B cell (primary cell): ENCODE measurements at regions not wholly inside any gene's neighbourhood (a gene's known extent, or its start where the extent isn't known, plus 50 kb on each side); places are given as distances from the start of the nearest gene placed in this dataset.

ENCODE experiments used
- ATAC-seq: fragments of 200-7000 bp; cut with Tn5 transposase; one replicate; pipeline ENCODE4 v1.10.0; 2021; ENCODE audit warnings: low read depth, mild to moderate bottlenecking, moderate number of reproducible peaks, moderate library complexity
- CTCF ChIA-PET: fragments of 350-600 bp; sonication (Branson Sonifier 250); formaldehyde crosslinking; loops from one replicate; lab custom pipeline; 2021; ENCODE audit warnings: antibody characterized with exemption, inconsistent platforms; lab: Charles Lee
- POLR2A ChIA-PET: fragments of 350-600 bp; sonication (Branson Sonifier 250); formaldehyde crosslinking; loops from one replicate; lab custom pipeline; 2021; ENCODE audit warnings: antibody characterized with exemption; lab: Charles Lee
- DNase-seq: peaks from one replicate; pipeline ENCODE4 v3.0.0; 2013
- H2AFZ ChIP-seq: 2 replicates; pipeline ENCODE4 v1.6.1; 2012; ENCODE audit warnings: mild to moderate bottlenecking, low read depth, low read length; ENCODE audit not compliant: insufficient read depth, poor library complexity, severe bottlenecking
- H3K27ac ChIP-seq, 2 donors: 1 replicate in 1 of 2; 2 replicates in 1 of 2; pipeline ENCODE4 v1.5.1; 2012 to 2013; ENCODE audit warnings: low read length in 2 of 2, mild to moderate bottlenecking in 2 of 2, moderate library complexity in 1 of 2
- H3K27me3 ChIP-seq, 4 experiments: fragments of 200-600 bp in 1 of 4; sonication (generic) in 1 of 4; replicated peaks in 1 of 4; 1 replicate in 2 of 4; 2 replicates in 2 of 4; pipeline versions ENCODE4 v1.6.1 to v1.7.0; 2013 to 2016; ENCODE audit warnings: low read length in 3 of 4, mild to moderate bottlenecking in 2 of 4, mixed read lengths in 1 of 4, moderate library complexity in 1 of 4; ENCODE audit not compliant: insufficient read depth in 4 of 4, control insufficient read depth in 3 of 4; ENCODE audit errors: control extremely low read depth in 1 of 4
- H3K36me3 ChIP-seq, 2 experiments: replicated peaks in 1 of 2; 1 replicate in 1 of 2; 2 replicates in 1 of 2; pipeline versions ENCODE4 v1.6.1 to v1.7.1; 2013; ENCODE audit warnings: low read length in 1 of 2; ENCODE audit not compliant: insufficient read depth in 2 of 2, control insufficient read depth in 1 of 2; ENCODE audit errors: control extremely low read depth in 1 of 2, extremely low read depth in 1 of 2
- H3K4me1 ChIP-seq, 2 donors: fragments of 200-600 bp in 1 of 2; sonication (generic) in 1 of 2; 1 replicate in 1 of 2; 2 replicates in 1 of 2; pipeline versions ENCODE4 v1.5.1 to v1.6.1; 2013 to 2017; ENCODE audit warnings: low read length in 2 of 2; ENCODE audit not compliant: control insufficient read depth in 2 of 2, insufficient read depth in 2 of 2
- H3K4me2 ChIP-seq: replicated peaks from 2 replicates; pipeline ENCODE3; 2012; ENCODE audit warnings: mild to moderate bottlenecking, low read depth, low read length; ENCODE audit not compliant: poor library complexity, severe bottlenecking
- H3K4me3 ChIP-seq, 5 experiments: fragments of 200-600 bp in 1 of 5; sonication (generic) in 1 of 5; 1 replicate in 3 of 5; 2 replicates in 2 of 5; pipeline versions ENCODE4 v1.5.1 to v1.7.0; 2011 to 2016; ENCODE audit warnings: low read length in 4 of 5, mild to moderate bottlenecking in 4 of 5, low read depth in 2 of 5, control low read depth in 1 of 5, moderate library complexity in 1 of 5; ENCODE audit not compliant: insufficient read depth in 1 of 5; ENCODE audit errors: control extremely low read depth in 1 of 5, extremely low read depth in 1 of 5
- H3K79me2 ChIP-seq: fragments of 200-600 bp; sonication (generic); one replicate; pipeline ENCODE4 v1.6.0; 2016; ENCODE audit warnings: low read length; ENCODE audit not compliant: control insufficient read depth, insufficient read depth
- H3K9ac ChIP-seq: fragments of 200-600 bp; sonication (generic); 2 replicates; pipeline ENCODE4 v1.6.1; 2017; ENCODE audit warnings: mild to moderate bottlenecking, low read length, moderate library complexity
- H3K9me3 ChIP-seq, 3 donors: one replicate each; pipeline versions ENCODE4 v1.6.1 to v1.7.1; 2013; ENCODE audit warnings: low read length in 2 of 3; ENCODE audit not compliant: control insufficient read depth in 2 of 3, insufficient read depth in 1 of 3; ENCODE audit errors: control extremely low read depth in 1 of 3
- H4K20me1 ChIP-seq: 2 replicates; pipeline ENCODE4 v1.6.0; 2012; ENCODE audit warnings: mild to moderate bottlenecking, low read length; ENCODE audit not compliant: insufficient read depth, control insufficient read depth, poor library complexity, severe bottlenecking
- H3K27ac Mint-ChIP-seq: one replicate; pipeline ENCODE4 v1.8.0; 2021; ENCODE audit warnings: mixed read lengths
- H3K27me3 Mint-ChIP-seq: one replicate; pipeline ENCODE4 v1.8.0; 2021; ENCODE audit warnings: mixed read lengths
- H3K4me1 Mint-ChIP-seq: one replicate; pipeline ENCODE4 v1.8.0; 2021; ENCODE audit warnings: mixed read lengths
- H3K4me3 Mint-ChIP-seq: one replicate; pipeline ENCODE4 v1.8.0; 2021; ENCODE audit warnings: mixed read lengths
- H3K9me3 Mint-ChIP-seq: one replicate; pipeline ENCODE4 v1.8.0; 2022; ENCODE audit warnings: mixed read lengths; ENCODE audit not compliant: insufficient read depth
- EZH2 ChIP-seq: IDR thresholded peaks from 2 replicates; pipeline ENCODE4 v1.6.1; 2012; ENCODE audit warnings: borderline replicate concordance, low read depth, mild to moderate bottlenecking, moderate library complexity, low read length; ENCODE audit not compliant: insufficient read depth, poor library complexity, severe bottlenecking
- WGBS: methylation state at CpG from one replicate; pipeline ENCODE4 v1.1.5; 2013; ENCODE audit warnings: missing lambda C conversion rate; ENCODE audit not compliant: insufficient coverage; 5-methylcytosine and 5-hydroxymethylcytosine counted together
- intact Hi-C: fragments of 100-400 bp; cut with micrococcal nuclease; formaldehyde crosslinking; loops from one replicate; pipeline ENCODE4 v1.10.0; 2022
- TF ChIP-seq, protein P1 (sequence below): fragments of 200-600 bp; IDR thresholded peaks from one replicate; pipeline ENCODE4 v1.8.0; 2022; ENCODE audit warnings: antibody characterized with exemption, mild to moderate bottlenecking

DNA sequence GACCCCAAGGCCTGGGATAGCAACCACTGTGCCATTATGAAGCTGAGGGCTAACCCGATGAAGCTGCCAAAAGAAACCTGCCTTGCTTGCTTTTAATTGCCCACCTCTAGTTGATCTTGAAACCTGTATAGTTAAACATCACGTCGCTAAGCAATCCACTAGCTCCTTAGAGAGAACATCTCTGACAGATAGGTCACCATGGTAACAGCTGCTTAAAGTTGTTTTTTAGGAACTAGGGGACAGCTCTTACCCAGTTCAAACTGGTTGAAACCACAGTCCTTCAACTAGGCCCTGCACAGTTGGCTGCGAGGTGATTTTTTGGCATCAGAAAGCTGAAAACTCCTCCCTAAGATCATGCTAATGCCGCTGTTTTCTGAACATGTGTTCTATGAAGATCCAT is 135.7 kb downstream of the EBLN2 start:
- Mint-ChIP-seq H3K4me1 (no peaks in the 10 kb centered on the region), H3K27me3 (no peaks in the 10 kb centered on the region), H3K27ac (no peak overlapping the region), H3K4me3 (no peak overlapping the region), H3K9me3 (peaks cover 4% of the 10 kb centered on the region)
- intact Hi-C loops, result no loop called here
- no peak for DNase-seq
- CTCF ChIA-PET, result no interaction called here
- peaks cover 0 to 5% (median 0%) of the 10 kb centered on the region in 3 donors for H3K9me3 ChIP-seq
- H3K4me1 ChIP-seq, result no peaks in the 10 kb centered on the region
- WGBS, result 88% methylated on average over 3 of the region's 5 CpGs
- no peaks in the 10 kb centered on the region for H3K36me3 ChIP-seq
- no peak overlapping the region for H3K4me3 ChIP-seq
- H3K27me3 ChIP-seq, result no peaks in the 10 kb centered on the region
- ATAC-seq, result no peak
- no peak overlapping the region for H3K27ac ChIP-seq
- H3K4me2 ChIP-seq, result no peak overlapping the region
- POLR2A ChIA-PET, result no interaction called here
- H4K20me1 ChIP-seq, result no peaks in the 10 kb centered on the region
- H3K79me2 ChIP-seq, result no peaks in the 10 kb centered on the region
- no peak overlapping the region for H3K9ac ChIP-seq
- no peak for TF ChIP-seq EZH2
- TF ChIP-seq, protein P1, sequence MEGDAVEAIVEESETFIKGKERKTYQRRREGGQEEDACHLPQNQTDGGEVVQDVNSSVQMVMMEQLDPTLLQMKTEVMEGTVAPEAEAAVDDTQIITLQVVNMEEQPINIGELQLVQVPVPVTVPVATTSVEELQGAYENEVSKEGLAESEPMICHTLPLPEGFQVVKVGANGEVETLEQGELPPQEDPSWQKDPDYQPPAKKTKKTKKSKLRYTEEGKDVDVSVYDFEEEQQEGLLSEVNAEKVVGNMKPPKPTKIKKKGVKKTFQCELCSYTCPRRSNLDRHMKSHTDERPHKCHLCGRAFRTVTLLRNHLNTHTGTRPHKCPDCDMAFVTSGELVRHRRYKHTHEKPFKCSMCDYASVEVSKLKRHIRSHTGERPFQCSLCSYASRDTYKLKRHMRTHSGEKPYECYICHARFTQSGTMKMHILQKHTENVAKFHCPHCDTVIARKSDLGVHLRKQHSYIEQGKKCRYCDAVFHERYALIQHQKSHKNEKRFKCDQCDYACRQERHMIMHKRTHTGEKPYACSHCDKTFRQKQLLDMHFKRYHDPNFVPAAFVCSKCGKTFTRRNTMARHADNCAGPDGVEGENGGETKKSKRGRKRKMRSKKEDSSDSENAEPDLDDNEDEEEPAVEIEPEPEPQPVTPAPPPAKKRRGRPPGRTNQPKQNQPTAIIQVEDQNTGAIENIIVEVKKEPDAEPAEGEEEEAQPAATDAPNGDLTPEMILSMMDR, result no peak
- H2AFZ ChIP-seq, result no peak overlapping the region

DNA sequence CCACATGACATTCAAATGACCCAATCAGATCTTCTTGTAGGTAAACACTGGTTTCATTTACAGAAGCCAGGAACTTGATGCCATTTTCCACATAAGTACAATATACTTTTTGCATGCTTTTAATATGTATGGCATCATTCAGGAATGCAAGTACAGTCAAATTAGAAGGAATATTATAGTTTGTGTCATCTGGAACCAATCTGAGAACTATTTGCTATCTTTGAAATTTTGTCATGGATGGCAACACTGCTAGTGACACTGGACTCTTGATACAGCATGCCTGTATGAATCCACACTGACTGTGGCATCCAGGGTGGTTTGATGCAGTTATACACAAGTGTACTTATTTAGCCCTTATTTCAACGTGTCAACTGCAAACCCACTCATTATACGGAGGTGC is 141.6 kb downstream of the EBLN2 start:
- 54% methylated on average over 2 of the region's 2 CpGs for WGBS
- H3K27me3 Mint-ChIP-seq, result no peaks in the 10 kb centered on the region
- Histone ChIP-seq H3K27me3 (no peaks in the 10 kb centered on the region), H3K36me3 (no peaks in the 10 kb centered on the region), H3K79me2 (no peaks in the 10 kb centered on the region), H4K20me1 (no peaks in the 10 kb centered on the region), H3K27ac (no peak overlapping the region), H3K9me3 (no peaks in the 10 kb centered on the region), H3K4me2 (no peak overlapping the region), H3K9ac (no peak overlapping the region), H2AFZ (no peak overlapping the region), H3K4me3 (no peak overlapping the region), H3K4me1 (no peaks in the 10 kb centered on the region)
- ChIA-PET POLR2A (no interaction called here), CTCF (no interaction called here)
- H3K27ac Mint-ChIP-seq, result no peak overlapping the region
- TF ChIP-seq, protein P1, result no peak
- TF ChIP-seq EZH2, result no peak
- intact Hi-C loops, result no loop called here
- DNase-seq (no peak), ATAC-seq (no peak)
- H3K4me3 Mint-ChIP-seq, result no peak overlapping the region
- H3K9me3 Mint-ChIP-seq, result no peaks in the 10 kb centered on the region
- H3K4me1 Mint-ChIP-seq, result no peaks in the 10 kb centered on the region
